NCI-H1048 (cell line): ENCODE measurements at regions not wholly inside any gene's neighbourhood (a gene's known extent, or its start where the extent isn't known, plus 50 kb on each side); places are given as distances from the start of the nearest gene placed in this dataset.
"Not testable (repeated sequence)": the region's sequence is repeated elsewhere in the genome, so short reads cannot be mapped to it uniquely, and the experiment has no call there.

Experiments
- DNase-seq: peaks from one replicate; lab custom pipeline; 2025; lab: John Stamatoyannopoulos, UW

- DNase-seq = no peak
Measured at GRCh38 chr5:91487420-91487819, 104.3 kb upstream of the ARRDC3 start.

- no peak for DNase-seq
Measured at GRCh38 chr5:91486638-91487037, 103.5 kb upstream of the ARRDC3 start.

GRCh38 chr5:91484662-91485061, 101.5 kb upstream of the ARRDC3 start:
- no peak for DNase-seq

GRCh38 chr5:91479376-91479775, 96.3 kb upstream of the ARRDC3 start:
- not testable (repeated sequence) for DNase-seq

DNA sequence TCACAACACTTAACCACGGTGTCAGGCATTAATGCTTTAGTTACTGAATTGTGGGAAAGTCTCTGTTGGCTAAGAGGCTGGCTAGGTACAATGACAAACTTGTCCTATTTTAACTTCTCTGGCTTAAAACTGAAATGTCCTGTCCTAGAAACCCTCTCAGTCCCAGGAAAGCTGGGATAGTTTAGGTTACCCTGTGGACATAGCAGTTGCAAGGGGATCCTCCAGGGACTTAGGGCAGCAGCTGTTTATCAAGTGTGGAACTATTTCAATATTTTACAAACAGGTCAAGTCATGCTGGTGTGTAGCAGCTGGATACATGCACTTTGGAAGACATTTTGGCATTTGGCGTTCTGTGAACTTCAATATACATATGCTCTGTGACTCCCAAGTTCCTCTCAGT, 95.0 kb upstream of the ARRDC3 start:
- no peak for DNase-seq

DNA sequence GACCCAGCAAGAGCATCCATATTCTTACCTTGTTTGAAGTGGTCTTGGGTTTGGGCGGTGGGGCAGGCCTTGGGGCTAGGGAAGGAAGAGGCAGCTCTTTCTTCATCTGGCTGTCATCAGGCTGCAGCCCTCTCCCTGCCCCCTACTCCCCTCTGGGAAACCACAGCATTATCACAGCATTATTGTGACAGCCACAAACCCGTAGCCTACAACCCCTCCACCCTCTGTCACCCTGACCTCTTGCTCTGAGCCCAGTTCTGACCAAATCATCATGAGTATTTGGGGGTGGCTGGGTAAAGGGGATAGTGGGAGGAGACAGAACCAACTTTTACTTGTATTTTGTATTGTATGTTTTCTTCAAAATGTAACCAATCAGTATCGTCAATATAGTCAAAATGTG, 94.3 kb upstream of the ARRDC3 start:
- no peak for DNase-seq

GRCh38 chr5:91474201-91474600, 91.1 kb upstream of the ARRDC3 start:
- DNase-seq = no peak

DNA sequence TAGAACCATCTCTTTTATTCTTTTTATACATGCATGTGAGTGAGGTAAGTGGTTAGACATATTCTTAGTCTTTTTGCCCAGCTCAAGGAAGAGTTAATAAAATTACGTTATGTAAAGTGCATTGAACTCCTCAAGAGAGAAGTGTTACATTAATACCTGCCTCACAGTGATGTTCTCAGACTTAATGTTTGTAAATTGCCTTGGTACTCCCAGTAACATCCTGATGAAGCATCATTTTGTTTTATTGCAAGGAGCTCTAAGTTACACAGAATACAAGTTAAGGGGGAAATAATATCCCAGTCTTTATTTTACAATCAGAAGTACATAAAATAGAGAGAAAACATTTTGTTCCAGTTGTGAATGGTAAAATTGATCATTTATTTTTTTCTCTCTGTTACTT, 89.5 kb upstream of the ARRDC3 start:
- DNase-seq = no peak

GRCh38 chr5:91469517-91470165, 86.5 kb upstream of the ARRDC3 start:
- DNase-seq = no peak

DNA sequence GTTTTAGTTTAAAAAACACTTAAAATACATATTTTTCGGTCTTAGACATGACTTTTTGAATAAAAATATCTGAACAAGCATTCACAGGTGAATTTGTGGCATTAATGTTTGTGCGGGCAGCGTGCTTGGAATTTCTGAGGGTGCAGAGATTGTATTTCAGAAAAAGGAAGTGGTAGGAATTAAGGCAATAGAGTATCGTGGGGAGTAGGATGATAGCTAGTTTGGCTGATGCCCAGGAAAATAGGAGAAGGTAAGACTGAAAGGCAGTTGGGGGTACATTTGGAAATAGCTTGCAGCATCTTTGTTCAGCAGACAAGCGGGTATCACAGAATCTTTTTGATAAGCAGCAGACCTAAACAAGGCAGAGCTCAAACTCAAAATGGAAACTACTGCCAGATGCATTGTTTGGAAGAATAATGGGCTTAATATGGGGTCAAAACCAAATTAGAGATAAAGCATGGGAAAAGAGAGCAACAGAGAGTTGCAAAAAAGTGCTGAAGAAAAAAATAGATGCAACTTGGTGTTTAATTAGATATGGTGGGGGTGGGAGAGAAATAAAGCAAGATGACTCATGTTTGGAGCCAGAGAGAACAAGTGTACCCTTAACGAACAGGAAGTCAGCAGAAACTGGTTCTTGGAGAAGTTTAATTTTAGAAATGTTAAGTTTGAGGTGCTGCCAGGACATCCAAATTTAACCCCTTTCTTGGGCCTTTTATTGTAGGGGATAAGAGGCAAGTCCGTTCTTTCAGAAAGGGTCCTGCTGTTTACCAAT, 85.7 kb upstream of the ARRDC3 start:
- DNase-seq = no peak

DNA sequence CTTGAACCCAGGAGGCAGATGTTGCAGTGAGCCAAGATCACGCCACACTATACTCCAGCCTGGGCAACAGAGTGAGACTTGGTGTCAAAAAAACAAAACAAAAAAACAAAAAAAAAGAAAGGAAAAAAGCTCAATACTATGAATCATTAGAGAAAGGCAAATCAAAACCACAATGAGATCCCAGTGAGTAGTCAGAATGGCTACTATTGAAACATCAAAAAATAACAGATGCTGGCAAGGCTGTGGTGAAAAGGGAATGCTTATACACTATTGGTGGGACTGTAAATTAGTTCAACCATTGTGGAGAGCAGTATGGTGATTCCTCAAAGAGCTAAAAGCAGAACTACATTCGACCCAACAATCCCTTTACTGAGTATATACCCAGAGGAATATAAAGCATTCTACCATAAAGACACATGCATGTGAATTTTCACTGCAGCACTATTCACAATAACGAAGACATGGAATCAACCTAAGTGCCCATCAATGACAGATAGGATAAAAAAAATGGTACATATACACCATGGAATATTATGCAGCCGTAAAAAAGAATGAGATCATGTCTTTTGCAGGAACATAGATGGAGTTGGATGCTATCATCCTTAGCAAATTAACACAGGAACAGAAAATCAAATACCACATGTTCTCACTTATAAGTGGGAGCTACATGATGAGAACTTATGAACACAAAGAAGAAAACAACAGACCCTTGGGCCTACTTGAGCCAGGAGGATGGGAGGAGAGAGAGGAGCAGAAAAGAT, 81.9 kb upstream of the ARRDC3 start:
- DNase-seq = no peak

DNA sequence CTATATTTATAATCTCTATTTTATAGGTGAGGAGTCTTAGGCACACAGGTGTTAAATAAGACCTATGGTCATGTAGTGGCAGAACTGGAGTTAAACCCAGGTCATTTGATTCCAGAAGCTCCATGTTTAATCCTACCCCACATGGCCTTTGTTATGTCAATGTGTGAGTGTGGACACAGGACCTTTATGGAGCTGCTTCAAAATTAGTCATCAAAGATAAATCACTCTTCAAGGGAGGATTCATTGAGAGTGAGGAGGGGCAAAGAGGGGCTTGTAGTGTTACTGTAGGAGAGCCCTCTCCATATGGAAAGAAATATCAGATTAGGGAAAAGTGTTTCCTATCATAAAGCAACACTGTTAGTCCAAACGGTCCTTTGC, 74.6 kb upstream of the ARRDC3 start:
- DNase-seq = no peak

DNA sequence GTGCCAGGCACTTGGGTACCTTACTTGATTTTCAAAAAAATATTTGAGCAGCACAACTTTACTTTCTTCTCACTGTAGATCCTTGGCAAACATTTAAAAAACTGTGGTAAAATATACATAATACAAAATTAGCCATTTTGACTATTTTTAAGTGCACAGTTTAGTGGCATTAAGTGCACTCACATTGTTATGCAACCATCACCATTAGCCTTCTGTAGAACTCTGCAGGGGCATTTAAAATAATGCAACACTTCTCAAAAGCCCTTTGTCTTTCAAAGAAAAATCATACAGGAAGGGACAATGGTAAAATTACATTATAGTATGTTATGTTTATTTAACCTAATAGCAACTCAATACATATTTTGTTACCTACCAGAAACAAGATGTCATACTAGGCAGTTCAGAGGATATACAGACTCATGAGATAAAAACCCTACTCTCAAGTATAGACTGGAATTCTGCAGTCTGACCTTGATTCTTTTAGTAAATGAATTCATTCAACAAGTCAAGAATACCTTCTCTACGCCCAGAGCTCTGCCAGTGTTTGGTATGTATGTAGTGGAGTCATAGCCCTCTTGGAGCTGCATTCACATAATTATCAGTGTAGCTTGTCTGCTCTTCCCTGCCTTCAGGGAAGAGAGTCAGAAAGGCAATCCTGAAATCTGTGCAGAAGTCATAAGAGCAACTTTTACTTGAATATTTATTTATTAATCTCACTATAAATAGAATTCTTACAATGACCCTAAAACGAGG, 74.0 kb upstream of the ARRDC3 start:
- DNase-seq = no peak

DNA sequence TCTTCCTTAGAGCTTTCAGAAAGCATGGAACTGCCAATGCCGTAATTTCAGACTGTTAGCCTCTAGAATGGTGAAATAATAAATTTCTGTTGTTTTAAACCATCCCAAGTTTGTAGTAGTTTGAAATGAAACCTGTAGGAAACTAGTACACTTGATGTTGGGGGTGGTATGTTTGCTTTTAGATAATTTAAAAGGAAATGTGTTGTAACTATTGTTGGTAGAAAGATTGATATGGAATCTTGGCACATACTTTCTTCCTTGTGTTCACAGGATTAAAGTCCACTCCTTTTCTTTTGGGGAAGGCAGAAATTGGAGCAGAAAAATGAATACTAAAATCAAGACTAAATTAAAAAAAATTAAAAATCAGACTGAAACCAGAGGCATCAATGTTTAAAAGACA, 66.0 kb upstream of the ARRDC3 start:
- no peak for DNase-seq

GRCh38 chr5:91448079-91448478, 65.0 kb upstream of the ARRDC3 start:
- DNase-seq = not testable (repeated sequence)

- not testable (repeated sequence) for DNase-seq
Measured at GRCh38 chr5:91446880-91447279, 63.8 kb upstream of the ARRDC3 start.

GRCh38 chr5:91443761-91444467, 60.8 kb upstream of the ARRDC3 start:
- DNase-seq = no peak

GRCh38 chr5:91443023-91443422, 59.9 kb upstream of the ARRDC3 start:
- DNase-seq = no peak

DNA sequence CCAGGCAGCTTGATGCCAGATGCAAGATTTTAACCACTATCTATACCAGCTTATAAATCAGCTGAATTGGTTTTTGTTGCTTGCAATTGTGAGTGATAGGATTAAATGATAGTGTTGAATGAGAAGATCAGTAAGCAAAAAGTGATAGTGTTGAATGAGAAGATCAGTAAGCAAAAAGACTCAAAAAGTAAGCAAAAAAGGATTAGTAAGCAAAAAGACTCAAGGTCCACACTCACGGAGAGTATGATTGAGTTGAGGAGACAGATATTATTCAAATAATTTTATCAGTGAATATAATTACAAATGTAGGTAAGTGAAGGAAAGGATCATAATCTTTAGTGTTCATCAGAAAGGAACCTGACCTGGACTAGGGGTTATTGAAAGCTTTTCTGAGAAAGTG, 58.0 kb upstream of the ARRDC3 start:
- no peak for DNase-seq

DNA sequence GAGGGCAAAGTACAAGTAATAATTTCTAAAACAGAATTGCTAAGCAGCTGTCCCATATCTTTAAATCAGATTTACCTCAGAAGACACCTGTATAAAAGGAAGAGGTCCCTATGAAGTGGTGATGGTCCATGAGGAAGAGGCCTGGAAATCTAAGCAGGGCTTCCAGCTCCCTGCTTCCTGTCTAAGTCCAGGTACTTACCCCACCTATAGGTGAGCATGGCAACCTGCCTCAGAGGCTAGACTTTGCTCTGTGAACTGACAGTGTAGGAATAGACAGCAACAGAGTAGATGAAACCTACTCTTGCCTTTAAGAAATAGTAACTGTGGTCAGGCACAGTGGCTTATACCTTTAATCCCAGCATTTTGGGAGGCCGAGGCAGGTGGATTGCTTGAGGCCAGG, 55.8 kb upstream of the ARRDC3 start:
- DNase-seq = no peak

DNA sequence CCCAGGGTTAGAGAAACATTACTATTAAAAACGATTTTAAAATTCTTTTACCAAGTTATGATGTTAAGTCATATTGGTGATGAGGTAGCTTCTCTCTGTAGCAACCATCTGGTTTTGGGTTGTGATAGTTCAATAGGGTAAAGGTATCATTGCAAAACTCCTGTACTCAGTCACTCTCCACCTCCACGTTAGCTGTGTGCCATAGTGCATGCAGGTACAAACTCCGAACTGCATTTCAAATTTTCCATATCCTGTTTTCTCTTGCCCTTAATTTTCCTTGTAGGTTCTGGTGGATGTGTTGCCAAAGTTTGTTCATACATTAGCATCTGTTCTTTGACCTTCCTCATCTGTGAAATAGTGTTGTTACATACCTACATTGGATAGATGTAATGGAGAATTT, 53.1 kb upstream of the ARRDC3 start:
- no peak for DNase-seq

GRCh38 chr5:91434348-91434747, 51.2 kb upstream of the ARRDC3 start:
- DNase-seq = no peak
